SH-SY5Y (cell line): ENCODE measurements at regions not wholly inside any gene's neighbourhood (a gene's known extent, or its start where the extent isn't known, plus 50 kb on each side); places are given as distances from the start of the nearest gene placed in this dataset.

Source experiments
- GATA2 ChIP-seq: IDR thresholded peaks from 2 replicates; pipeline ENCODE4 v1.6.1; 2011; ENCODE audit warnings: mild to moderate bottlenecking, low read depth, low read length
- GATA3 ChIP-seq: IDR thresholded peaks from 2 replicates; pipeline ENCODE4 v1.6.1; 2011; ENCODE audit warnings: low read depth, mild to moderate bottlenecking, low read length, moderate library complexity

- TF ChIP-seq GATA2: no peak
- no peak for TF ChIP-seq GATA3
Observed at GRCh38 chr4:45502471-45502870, 621.4 kb downstream of the GABRG1 start.
